ENCODE measurements at regions not wholly inside any gene's neighbourhood (a gene's known extent, or its start where the extent isn't known, plus 50 kb on each side); places are given as distances from the start of the nearest gene placed in this dataset.

GRCh38 chr3:124266487-124266886 lies 274.6 kb upstream of the ROPN1 start:
- no peaks in the 10 kb centered on the region for H3K9me3 ChIP-seq (ENCODE audit: low read depth, low read length)
- H3K4me2 ChIP-seq (ENCODE audit: insufficient read depth, low read length) = no peak overlapping the region
- H3K27me3 ChIP-seq (ENCODE audit: insufficient read depth, low read length) = no peaks in the 10 kb centered on the region
- no peak overlapping the region for H2AFZ ChIP-seq (ENCODE audit: low read length)
- no peak for DNase-seq (ENCODE audit: insufficient read length, low spot score, missing footprints)
- H3K4me3 ChIP-seq (ENCODE audit: insufficient read depth, low read length) = no peak overlapping the region
- H3K36me3 ChIP-seq (ENCODE audit: insufficient read depth, low read length) = no peaks in the 10 kb centered on the region
- no peaks in the 10 kb centered on the region for H4K20me1 ChIP-seq (ENCODE audit: insufficient read depth, low read length)
- H3K27ac ChIP-seq (ENCODE audit: low read depth, low read length) = no peak overlapping the region
- H3K79me2 ChIP-seq (ENCODE audit: insufficient read depth, low read length) = no peaks in the 10 kb centered on the region
- no peak for TF ChIP-seq CTCF (IDR thresholded peaks at IDR 0.05; ENCODE audit: extremely low read depth, low read depth, low read length)
- H3K4me1 ChIP-seq (ENCODE audit: insufficient read depth, low read length) = peaks cover 7% of the 10 kb centered on the region

GRCh38 chr3:124267406-124267805 lies 275.5 kb upstream of the ROPN1 start:
- H3K27me3 ChIP-seq (ENCODE audit: insufficient read depth, low read length) = no peaks in the 10 kb centered on the region
- H3K27ac ChIP-seq (ENCODE audit: low read depth, low read length) = no peak overlapping the region
- no peak overlapping the region for H2AFZ ChIP-seq (ENCODE audit: low read length)
- H3K4me3 ChIP-seq (ENCODE audit: insufficient read depth, low read length) = no peak overlapping the region
- TF ChIP-seq CTCF (IDR thresholded peaks at IDR 0.05; ENCODE audit: extremely low read depth, low read depth, low read length) = no peak
- H3K4me2 ChIP-seq (ENCODE audit: insufficient read depth, low read length) = no peak overlapping the region
- DNase-seq (ENCODE audit: insufficient read length, low spot score, missing footprints) = no peak
- peaks cover 7% of the 10 kb centered on the region for H3K4me1 ChIP-seq (ENCODE audit: insufficient read depth, low read length)
- H3K79me2 ChIP-seq (ENCODE audit: insufficient read depth, low read length) = no peaks in the 10 kb centered on the region
- H3K36me3 ChIP-seq (ENCODE audit: insufficient read depth, low read length) = no peaks in the 10 kb centered on the region
- H4K20me1 ChIP-seq (ENCODE audit: insufficient read depth, low read length) = no peaks in the 10 kb centered on the region
- H3K9me3 ChIP-seq (ENCODE audit: low read depth, low read length) = no peaks in the 10 kb centered on the region

- H3K4me1 ChIP-seq (ENCODE audit: insufficient read depth, low read length) = peaks cover 16% of the 10 kb centered on the region
- H3K79me2 ChIP-seq (ENCODE audit: insufficient read depth, low read length) = no peaks in the 10 kb centered on the region
- H4K20me1 ChIP-seq (ENCODE audit: insufficient read depth, low read length) = no peaks in the 10 kb centered on the region
- no peak for TF ChIP-seq CTCF (IDR thresholded peaks at IDR 0.05; ENCODE audit: extremely low read depth, low read depth, low read length)
- H3K4me2 ChIP-seq (ENCODE audit: insufficient read depth, low read length) = no peak overlapping the region
- DNase-seq (ENCODE audit: insufficient read length, low spot score, missing footprints) = peak; percentile 76
- H3K36me3 ChIP-seq (ENCODE audit: insufficient read depth, low read length) = no peaks in the 10 kb centered on the region
- no peaks in the 10 kb centered on the region for H3K9me3 ChIP-seq (ENCODE audit: low read depth, low read length)
- H3K27ac ChIP-seq (ENCODE audit: low read depth, low read length) = no peak overlapping the region
- H3K4me3 ChIP-seq (ENCODE audit: insufficient read depth, low read length) = no peak overlapping the region
- H2AFZ ChIP-seq (ENCODE audit: low read length) = no peak overlapping the region
- no peaks in the 10 kb centered on the region for H3K27me3 ChIP-seq (ENCODE audit: insufficient read depth, low read length)
These were observed 276.4 kb upstream of the ROPN1 start for GRCh38 chr3:124268355-124268754.

- Histone ChIP-seq H3K27ac (ENCODE audit: low read depth, low read length) (no peak overlapping the region), H4K20me1 (ENCODE audit: insufficient read depth, low read length) (no peaks in the 10 kb centered on the region), H3K9me3 (ENCODE audit: low read depth, low read length) (no peaks in the 10 kb centered on the region), H3K27me3 (ENCODE audit: insufficient read depth, low read length) (no peaks in the 10 kb centered on the region), H3K4me2 (ENCODE audit: insufficient read depth, low read length) (no peak overlapping the region), H3K79me2 (ENCODE audit: insufficient read depth, low read length) (no peaks in the 10 kb centered on the region), H3K36me3 (ENCODE audit: insufficient read depth, low read length) (no peaks in the 10 kb centered on the region), H3K4me3 (ENCODE audit: insufficient read depth, low read length) (no peak overlapping the region), H3K4me1 (ENCODE audit: insufficient read depth, low read length) (peaks cover 14% of the 10 kb centered on the region), H2AFZ (ENCODE audit: low read length) (no peak overlapping the region)
- TF ChIP-seq CTCF (IDR thresholded peaks at IDR 0.05; ENCODE audit: extremely low read depth, low read depth, low read length) = no peak
- DNase-seq (ENCODE audit: insufficient read length, low spot score, missing footprints) = no peak
These were observed 277.7 kb upstream of the ROPN1 start for GRCh38 chr3:124269619-124270018.
